ENCODE measurements at regions not wholly inside any gene's neighbourhood (a gene's known extent, or its start where the extent isn't known, plus 50 kb on each side); places are given as distances from the start of the nearest gene placed in this dataset.

GRCh38 chr6:26195924-26196845, 109.0 kb downstream of the HFE start:
- TF ChIP-seq POLR2A (IDR thresholded peaks at IDR 0.05; ENCODE audit: low read length) (no peak), GATA1 (IDR thresholded peaks at IDR 0.05; ENCODE audit: low read depth, low read length) (no peak)
